ENCODE measurements at regions not wholly inside any gene's neighbourhood (a gene's known extent, or its start where the extent isn't known, plus 50 kb on each side); places are given as distances from the start of the nearest gene placed in this dataset.
"Not testable (repeated sequence)": the region's sequence is repeated elsewhere in the genome, so short reads cannot be mapped to it uniquely, and the experiment has no call there.

DNA sequence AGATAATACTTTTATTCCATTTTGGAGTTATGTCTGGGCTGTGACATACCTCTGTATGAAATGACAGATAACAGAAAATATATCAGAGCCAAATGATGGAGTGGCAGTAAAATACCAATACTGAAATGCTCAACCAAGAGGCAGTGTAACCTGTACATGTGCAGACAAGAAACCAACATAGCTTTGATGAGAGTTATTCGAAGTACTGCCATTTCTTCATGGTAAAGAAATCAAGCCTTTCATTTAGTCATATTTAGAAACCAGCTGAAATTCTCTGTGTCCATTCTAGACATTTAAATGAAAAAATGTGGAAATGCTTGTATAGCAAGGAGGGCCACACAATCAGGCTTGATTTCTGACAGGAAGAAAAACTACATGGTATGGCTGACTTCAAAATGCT is 127.1 kb upstream of the PTPRZ1 start:
- TF ChIP-seq, protein P1, sequence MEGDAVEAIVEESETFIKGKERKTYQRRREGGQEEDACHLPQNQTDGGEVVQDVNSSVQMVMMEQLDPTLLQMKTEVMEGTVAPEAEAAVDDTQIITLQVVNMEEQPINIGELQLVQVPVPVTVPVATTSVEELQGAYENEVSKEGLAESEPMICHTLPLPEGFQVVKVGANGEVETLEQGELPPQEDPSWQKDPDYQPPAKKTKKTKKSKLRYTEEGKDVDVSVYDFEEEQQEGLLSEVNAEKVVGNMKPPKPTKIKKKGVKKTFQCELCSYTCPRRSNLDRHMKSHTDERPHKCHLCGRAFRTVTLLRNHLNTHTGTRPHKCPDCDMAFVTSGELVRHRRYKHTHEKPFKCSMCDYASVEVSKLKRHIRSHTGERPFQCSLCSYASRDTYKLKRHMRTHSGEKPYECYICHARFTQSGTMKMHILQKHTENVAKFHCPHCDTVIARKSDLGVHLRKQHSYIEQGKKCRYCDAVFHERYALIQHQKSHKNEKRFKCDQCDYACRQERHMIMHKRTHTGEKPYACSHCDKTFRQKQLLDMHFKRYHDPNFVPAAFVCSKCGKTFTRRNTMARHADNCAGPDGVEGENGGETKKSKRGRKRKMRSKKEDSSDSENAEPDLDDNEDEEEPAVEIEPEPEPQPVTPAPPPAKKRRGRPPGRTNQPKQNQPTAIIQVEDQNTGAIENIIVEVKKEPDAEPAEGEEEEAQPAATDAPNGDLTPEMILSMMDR (IDR thresholded peaks at IDR 0.05; ENCODE audit: borderline replicate concordance, insufficient read depth, low read depth, low read length), result no peak
- H3K4me3 ChIP-seq (ENCODE audit: low read depth, low read length), result no peak overlapping the region

DNA sequence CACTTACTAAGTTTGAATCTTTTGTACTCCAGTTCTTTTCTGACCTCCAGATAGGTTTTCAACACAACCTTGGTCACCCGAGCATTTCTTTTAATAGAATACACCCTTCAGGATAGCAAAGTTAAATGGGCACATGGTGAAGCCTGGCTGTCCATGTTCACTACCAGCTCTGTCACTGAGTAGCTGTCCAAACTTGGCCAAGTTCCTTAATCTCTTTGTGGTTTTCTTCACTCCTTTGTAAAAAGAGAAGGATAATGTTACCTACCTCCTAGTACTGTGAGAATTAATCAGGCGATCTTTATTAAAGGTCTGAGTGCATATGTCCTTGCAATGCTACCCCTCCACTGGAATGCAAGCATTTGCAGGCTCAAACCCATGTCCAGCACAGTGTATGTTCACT is 128.1 kb upstream of the PTPRZ1 start:
- no peak overlapping the region for H3K4me3 ChIP-seq (ENCODE audit: low read depth, low read length)
- TF ChIP-seq, protein P1 (IDR thresholded peaks at IDR 0.05; ENCODE audit: borderline replicate concordance, insufficient read depth, low read depth, low read length), result no peak

DNA sequence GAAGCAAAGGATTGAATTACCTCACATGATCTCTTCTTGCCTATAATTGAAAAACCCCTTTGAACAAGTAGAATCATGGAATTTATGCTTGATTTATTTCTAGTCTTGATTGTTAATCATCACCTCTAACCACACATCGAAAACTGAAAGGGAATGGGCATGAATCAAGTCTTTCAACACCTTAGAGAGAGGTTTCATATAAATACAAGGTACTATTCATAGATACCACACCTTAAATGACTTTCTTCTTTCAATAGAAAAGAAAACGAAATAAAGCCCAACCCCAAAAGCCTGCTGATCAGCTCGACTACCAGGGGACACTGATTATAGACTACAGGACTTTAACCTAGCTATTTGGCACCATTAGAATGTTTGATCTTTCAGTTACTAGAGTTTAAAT is 128.6 kb upstream of the PTPRZ1 start:
- TF ChIP-seq, protein P1 (IDR thresholded peaks at IDR 0.05; ENCODE audit: borderline replicate concordance, insufficient read depth, low read depth, low read length), result no peak
- no peak overlapping the region for H3K4me3 ChIP-seq (ENCODE audit: low read depth, low read length)

DNA sequence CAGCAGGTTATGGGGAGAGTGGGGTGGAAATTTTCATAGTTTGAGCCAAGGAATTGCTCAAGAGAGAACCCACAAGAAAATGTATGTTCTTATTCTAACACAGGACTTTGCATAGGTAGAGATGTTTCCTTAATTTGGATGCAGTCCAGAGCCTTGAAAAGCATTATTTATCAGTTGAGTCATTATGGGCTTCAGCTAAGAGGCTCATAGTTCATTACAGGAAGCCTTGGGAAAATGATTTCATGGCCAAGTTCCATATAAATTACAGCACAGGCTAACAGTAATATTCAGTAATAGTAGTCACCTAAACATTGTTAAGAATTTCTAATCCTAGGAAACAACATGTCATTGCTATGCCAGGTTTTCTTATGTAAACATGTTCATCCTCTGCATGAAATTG is 131.1 kb upstream of the PTPRZ1 start:
- TF ChIP-seq, protein P1 (IDR thresholded peaks at IDR 0.05; ENCODE audit: borderline replicate concordance, insufficient read depth, low read depth, low read length), result no peak

GRCh38 chr7:121739465-121739864 is 133.5 kb upstream of the PTPRZ1 start:
- no peak overlapping the region for H3K4me3 ChIP-seq (ENCODE audit: low read depth, low read length)
- TF ChIP-seq, protein P1 (IDR thresholded peaks at IDR 0.05; ENCODE audit: borderline replicate concordance, insufficient read depth, low read depth, low read length), result no peak

More for the DNA sequence above, 131.1 kb upstream of the PTPRZ1 start:
- H3K4me3 ChIP-seq (ENCODE audit: low read depth, low read length), result no peak overlapping the region

DNA sequence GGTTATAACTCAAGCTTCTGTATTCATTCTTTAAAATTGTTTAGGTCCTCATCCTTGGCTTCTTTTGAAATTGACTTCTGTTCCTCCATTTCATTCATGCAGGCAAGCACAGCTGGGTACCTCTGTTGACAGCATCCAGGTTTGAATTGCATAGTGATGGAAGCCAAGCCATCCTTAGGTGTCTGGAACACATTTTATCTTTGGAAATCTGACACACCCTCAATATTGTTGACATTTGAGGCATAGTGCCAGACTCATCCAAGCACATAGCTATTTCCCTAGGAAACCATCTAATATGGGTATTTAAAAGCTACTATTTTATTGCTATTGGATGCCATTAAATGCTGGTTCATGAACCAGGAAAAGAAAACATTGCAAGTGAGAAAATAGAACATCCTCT is 142.1 kb upstream of the PTPRZ1 start:
- H3K4me3 ChIP-seq (ENCODE audit: low read depth, low read length), result no peak overlapping the region
- TF ChIP-seq, protein P1 (IDR thresholded peaks at IDR 0.05; ENCODE audit: borderline replicate concordance, insufficient read depth, low read depth, low read length), result no peak

DNA sequence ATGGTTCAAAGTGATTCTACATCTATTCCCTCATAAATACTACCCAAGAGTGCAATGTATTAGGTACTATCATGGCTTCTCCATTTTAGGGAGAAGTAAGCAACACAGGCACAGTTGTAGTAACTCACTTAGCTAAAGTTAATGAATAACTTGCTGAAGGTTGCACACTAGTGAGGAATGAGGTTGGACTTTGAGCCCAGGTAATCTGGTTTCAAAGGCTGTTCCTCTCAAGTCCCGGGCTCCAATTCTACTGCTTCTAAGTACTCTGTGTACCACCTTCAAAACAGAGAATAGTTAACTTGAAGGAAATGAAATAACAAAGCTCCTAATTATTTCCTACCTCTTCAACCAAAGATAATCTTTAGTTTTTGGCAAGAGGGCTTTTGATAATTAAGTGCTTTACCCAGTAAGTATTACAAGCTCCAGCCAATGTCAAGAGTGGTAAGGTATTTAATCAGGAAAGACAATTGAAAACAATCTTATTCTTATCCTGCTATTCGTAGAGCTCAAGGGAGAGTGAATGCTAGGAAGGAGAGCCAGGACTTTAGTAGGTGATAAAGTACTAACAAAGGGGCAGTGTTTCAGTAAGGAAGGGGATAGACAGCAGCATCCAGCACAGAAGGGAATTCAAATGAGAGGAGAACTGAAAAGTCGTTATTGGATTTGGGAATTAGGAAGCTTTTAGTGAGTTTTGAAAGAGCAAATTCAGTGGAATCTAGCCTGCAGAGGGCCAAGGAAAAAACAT is 158.2 kb upstream of the PTPRZ1 start:
- TF ChIP-seq, protein P1 (IDR thresholded peaks at IDR 0.05; ENCODE audit: borderline replicate concordance, insufficient read depth, low read depth, low read length), result no peak
- H3K4me3 ChIP-seq (ENCODE audit: low read depth, low read length), result no peak overlapping the region

DNA sequence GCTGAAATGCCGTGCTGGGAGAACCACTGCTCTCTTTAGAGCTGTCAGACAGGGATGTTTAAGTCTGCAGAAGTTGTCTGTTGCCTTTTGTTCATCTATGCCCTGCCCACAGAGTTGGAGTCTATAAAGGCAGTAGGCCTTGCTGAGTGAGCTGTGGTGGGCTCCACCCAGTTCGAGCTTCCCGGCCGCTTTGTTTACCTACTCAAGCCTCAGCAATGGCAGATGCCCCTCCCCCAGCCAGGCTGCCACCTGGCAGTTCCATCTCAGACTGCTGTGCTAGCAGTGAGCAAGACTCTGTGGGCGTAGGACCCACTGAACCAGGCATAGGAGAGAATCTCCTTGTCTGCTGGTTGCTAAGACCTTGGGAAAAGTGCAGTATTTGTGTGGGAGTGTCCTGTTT is 160.0 kb upstream of the PTPRZ1 start:
- H3K4me3 ChIP-seq (ENCODE audit: low read depth, low read length), result not testable (repeated sequence)
